ENCODE measurements at regions not wholly inside any gene's neighbourhood (a gene's known extent, or its start where the extent isn't known, plus 50 kb on each side); places are given as distances from the start of the nearest gene placed in this dataset.

GRCh38 chr4:73929278-73929677 lies 52.5 kb downstream of the PF4 start:
- DNase-seq (no peak), ATAC-seq (no peak)
- intact Hi-C loops (cut with DNase I), result loop anchor here in 4 of 10 donors (5.0 to 10.0 kb wide), 4 partner anchors 204 to 267 kb away; no protein-coding TSS in a partner anchor
- Histone ChIP-seq H3K27me3 (peaks cover 0 to 6% (median 0%) of the 10 kb centered on the region in 7 donors), H3K27ac (no peak overlapping the region), H3K4me1 (no peaks in the 10 kb centered on the region), H3K36me3 (no peaks in the 10 kb centered on the region), H3K4me3 (no peak overlapping the region), H3K9me3 (peaks cover 0 to 5% (median 0%) of the 10 kb centered on the region in 11 donors)
- 97% methylated on average over 4 of the region's 4 CpGs for WGBS, 2 donors
- no peak for TF ChIP-seq CTCF (IDR thresholded peaks at IDR 0.05)

- no peak for TF ChIP-seq CTCF (IDR thresholded peaks at IDR 0.05)
- Histone ChIP-seq H3K4me1 (peaks cover 0 to 6% (median 0%) of the 10 kb centered on the region in 9 donors), H3K27ac (no peak overlapping the region), H3K4me3 (no peak overlapping the region), H3K27me3 (peaks cover 0 to 8% (median 0%) of the 10 kb centered on the region in 7 donors), H3K9me3 (no peaks in the 10 kb centered on the region), H3K36me3 (no peaks in the 10 kb centered on the region)
- 89 to 91% methylated on average over 1 of the region's 1 CpG for WGBS, 2 donors
- intact Hi-C loops (cut with DNase I), result loop anchor here in 5 of 10 donors (2.0 to 10.0 kb wide), 7 partner anchors 191 to 261 kb away; no protein-coding TSS in a partner anchor
- ATAC-seq (no peak), DNase-seq (no peak)
These were observed 54.4 kb downstream of the CXCL1 start for GRCh38 chr4:73923631-73923937.

GRCh38 chr4:73922766-73923630 lies 53.8 kb downstream of the CXCL1 start:
- Histone ChIP-seq H3K27ac (no peak overlapping the region), H3K4me1 (peaks cover 0 to 7% (median 0%) of the 10 kb centered on the region in 9 donors), H3K9me3 (no peaks in the 10 kb centered on the region), H3K36me3 (no peaks in the 10 kb centered on the region), H3K27me3 (peaks cover 0 to 8% (median 0%) of the 10 kb centered on the region in 7 donors), H3K4me3 (no peak overlapping the region)
- intact Hi-C loops (cut with DNase I), result loop anchor here in 5 of 10 donors (2.0 to 10.0 kb wide), 7 partner anchors 191 to 261 kb away; no protein-coding TSS in a partner anchor
- no peak for DNase-seq
- peak in 8 of 9 donors; percentile 26 to 60 (median 47) for TF ChIP-seq CTCF (IDR thresholded peaks at IDR 0.05)
- ATAC-seq, result no peak
- 68 to 91% methylated on average over 1 of the region's 1 CpG for WGBS, 2 donors

GRCh38 chr4:73922317-73922716 lies 53.1 kb downstream of the CXCL1 start:
- Histone ChIP-seq H3K36me3 (no peaks in the 10 kb centered on the region), H3K27ac (no peak overlapping the region), H3K4me1 (peaks cover 0 to 14% (median 0%) of the 10 kb centered on the region in 9 donors), H3K27me3 (peaks cover 0 to 8% (median 0%) of the 10 kb centered on the region in 7 donors), H3K4me3 (no peak overlapping the region), H3K9me3 (no peaks in the 10 kb centered on the region)
- no peak for TF ChIP-seq CTCF (IDR thresholded peaks at IDR 0.05)
- intact Hi-C loops (cut with DNase I), result loop anchor here in 5 of 10 donors (2.0 to 10.0 kb wide), 7 partner anchors 190 to 260 kb away; no protein-coding TSS in a partner anchor
- ATAC-seq (no peak), DNase-seq (no peak)
